AG04450 (cell line): ENCODE measurements at regions not wholly inside any gene's neighbourhood (a gene's known extent, or its start where the extent isn't known, plus 50 kb on each side); places are given as distances from the start of the nearest gene placed in this dataset.

Experiments
- CTCF ChIA-PET: fragments of 300-600, 350-600 bp; formaldehyde crosslinking; extraction: SDS; loops from one replicate; lab custom pipeline; 2022; ENCODE audit warnings: antibody characterized with exemption, inconsistent platforms; lab: Charles Lee
- POLR2A ChIA-PET: fragments of 350-600 bp; formaldehyde crosslinking; extraction: SDS; loops from one replicate; lab custom pipeline; 2021; ENCODE audit warnings: antibody characterized with exemption, inconsistent platforms; lab: Yijun Ruan, JAX
- DNase-seq: peaks from one replicate; pipeline ENCODE4 v3.0.0-alpha.2; 2011; ENCODE audit warnings: low read depth, low spot score
- H3K27ac ChIP-seq: one replicate; pipeline ENCODE4 v1.5.1; 2012; ENCODE audit warnings: low read depth, low read length, control low read depth
- H3K27me3 ChIP-seq: one replicate; pipeline ENCODE4 v1.6.0; 2012; ENCODE audit warnings: low read length; ENCODE audit not compliant: control insufficient read depth, insufficient read depth
- H3K4me3 ChIP-seq: 2 replicates; pipeline ENCODE4 v1.5.1; 2011; ENCODE audit warnings: mild to moderate bottlenecking, low read depth, low read length, control low read depth
- H3K9me3 ChIP-seq: 2 replicates; pipeline ENCODE4 v1.5.1; 2012; ENCODE audit warnings: low read length; ENCODE audit not compliant: control insufficient read depth, insufficient read depth
- CTCF ChIP-seq: IDR thresholded peaks from 2 replicates; pipeline ENCODE4 v1.5.1; 2011; ENCODE audit warnings: low read depth, low read length, control low read depth, inconsistent platforms

GRCh38 chr9:129365196-129365595 lies 187.1 kb upstream of the IER5L start:
- H3K9me3 ChIP-seq, result peaks cover 4% of the 10 kb centered on the region; the same call in 1 of the 2 replicates
- CTCF ChIA-PET, result no interaction called here
- DNase-seq, result no peak
- no peak overlapping the region for H3K4me3 ChIP-seq
- H3K27me3 ChIP-seq, result no peaks in the 10 kb centered on the region
- POLR2A ChIA-PET, result no interaction called here
- no peak for TF ChIP-seq CTCF
- no peak overlapping the region for H3K27ac ChIP-seq

- DNase-seq, result no peak
- Histone ChIP-seq H3K4me3 (no peak overlapping the region), H3K27me3 (no peaks in the 10 kb centered on the region), H3K27ac (no peak overlapping the region), H3K9me3 (no peaks in the 10 kb centered on the region; the same call in 1 of the 2 replicates)
- ChIA-PET POLR2A (no interaction called here), CTCF (no interaction called here)
- TF ChIP-seq CTCF, result no peak
These were observed 185.3 kb upstream of the IER5L start for GRCh38 chr9:129363216-129363873.

GRCh38 chr9:129362287-129363000 lies 184.4 kb upstream of the IER5L start:
- DNase-seq, result no peak
- Histone ChIP-seq H3K27ac (no peak overlapping the region), H3K4me3 (no peak overlapping the region), H3K9me3 (no peaks in the 10 kb centered on the region; the same call in 1 of the 2 replicates), H3K27me3 (no peaks in the 10 kb centered on the region)
- CTCF ChIA-PET, result interaction anchor here (0.9 kb wide), 1 partner anchor 189 kb away, joined by 4 read pairs; no protein-coding TSS in a partner anchor
- POLR2A ChIA-PET, result no interaction called here
- TF ChIP-seq CTCF, result no peak

GRCh38 chr9:129361196-129361595 lies 183.1 kb upstream of the IER5L start:
- CTCF ChIA-PET, result interaction anchor here (0.9 kb wide), 1 partner anchor 187 kb away, joined by 4 read pairs; no protein-coding TSS in a partner anchor
- TF ChIP-seq CTCF, result no peak
- DNase-seq, result no peak
- POLR2A ChIA-PET, result interaction anchor here (0.5 kb wide), 1 partner anchor 12 kb away, joined by 4 read pairs; no protein-coding TSS in a partner anchor
- peaks cover 3% of the 10 kb centered on the region for H3K9me3 ChIP-seq
- no peak overlapping the region for H3K4me3 ChIP-seq
- no peak overlapping the region for H3K27ac ChIP-seq
- H3K27me3 ChIP-seq, result no peaks in the 10 kb centered on the region

GRCh38 chr9:129359916-129360536 lies 182.0 kb upstream of the IER5L start:
- no peaks in the 10 kb centered on the region for H3K27me3 ChIP-seq
- no peak for DNase-seq
- no peak overlapping the region for H3K27ac ChIP-seq
- ChIA-PET POLR2A (no interaction called here), CTCF (interaction anchor here (0.5 to 0.7 kb wide), 2 partner anchors 24 to 178 kb away, joined by 3 read pairs; no protein-coding TSS in a partner anchor)
- H3K4me3 ChIP-seq, result no peak overlapping the region
- no peak for TF ChIP-seq CTCF
- peaks cover 14% of the 10 kb centered on the region for H3K9me3 ChIP-seq
